NT2/D1 (cell line): ENCODE measurements at regions not wholly inside any gene's neighbourhood (a gene's known extent, or its start where the extent isn't known, plus 50 kb on each side); places are given as distances from the start of the nearest gene placed in this dataset.

Experiments used
- SUZ12 ChIP-seq: IDR thresholded peaks from 2 replicates; pipeline ENCODE4 v1.6.1; 2011; ENCODE audit not compliant: insufficient read length, insufficient read depth; ENCODE audit errors: extremely low read depth
- YY1 ChIP-seq: IDR thresholded peaks from 2 replicates; pipeline ENCODE4 v1.6.1; 2011; ENCODE audit not compliant: insufficient read length, insufficient read depth

DNA sequence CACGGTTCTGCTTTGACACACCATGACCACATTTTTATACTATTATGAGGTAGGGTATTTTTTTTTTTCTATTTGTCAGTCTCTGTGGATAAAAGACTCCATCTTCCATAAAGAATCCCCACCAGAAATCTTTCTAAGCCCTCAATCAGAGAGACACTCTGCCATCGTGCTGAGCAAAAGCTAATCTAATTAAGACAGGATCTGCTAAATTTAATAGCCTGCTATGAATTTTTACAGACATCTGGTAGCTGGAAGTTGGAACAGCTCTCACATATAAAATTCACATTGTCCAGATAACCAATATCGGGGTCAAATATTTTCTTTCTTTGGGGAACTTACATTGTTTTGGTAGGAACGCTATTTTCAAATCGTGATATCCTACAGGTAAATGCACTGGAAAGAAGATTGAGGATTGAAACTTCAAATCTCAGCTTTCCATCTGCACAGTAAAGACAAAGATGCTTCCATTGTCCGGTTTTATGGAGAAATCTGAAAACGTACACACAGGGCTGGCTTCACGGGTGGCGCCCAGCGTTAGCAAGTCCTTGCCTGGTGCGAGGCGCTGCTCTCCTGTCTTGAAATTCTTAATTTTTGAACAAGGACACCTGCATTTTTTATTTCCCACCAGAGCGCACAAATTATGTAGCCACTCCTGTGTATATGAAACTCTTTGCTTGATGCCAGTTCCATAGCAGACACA is 573.8 kb upstream of the NOX3 start:
- TF ChIP-seq YY1 (no peak), SUZ12 (no peak)
